Lower leg skin (tissue), 4 donors: ENCODE measurements at regions not wholly inside any gene's neighbourhood (a gene's known extent, or its start where the extent isn't known, plus 50 kb on each side); places are given as distances from the start of the nearest gene placed in this dataset.

Experiments
- DNase-seq, 2 donors: peaks; one replicate each; pipeline ENCODE4 v3.0.0-alpha.2; 2019; ENCODE audit warnings: low spot score in 2 of 2
- H3K4me3 ChIP-seq: fragments of 200-600 bp; sonication (generic); 2 replicates; pipeline ENCODE4 v1.5.1; 2017; ENCODE audit warnings: mild to moderate bottlenecking, low read depth; ENCODE audit not compliant: poor library complexity, severe bottlenecking
- CTCF ChIP-seq, 3 donors: fragments of 450-650 bp; IDR thresholded peaks; one replicate each; pipeline ENCODE4 v1.5.1; 2016; ENCODE audit warnings: antibody characterized with exemption in 3 of 3, mild to moderate bottlenecking in 3 of 3, moderate library complexity in 2 of 3
- POLR2A ChIP-seq, 2 donors: fragments of 450-650 bp; IDR thresholded peaks; one replicate each; pipeline ENCODE4 v1.6.1; 2016 to 2017; ENCODE audit warnings: antibody characterized with exemption in 2 of 2, mild to moderate bottlenecking in 1 of 2, moderate library complexity in 1 of 2
- WGBS, 2 donors: methylation state at CpG; one replicate each; pipeline ENCODE4 v1.1.5; 2018; 5-methylcytosine and 5-hydroxymethylcytosine counted together
- intact Hi-C: fragments of 100-400 bp; cut with DNase I; formaldehyde crosslinking; loops from one replicate; pipeline ENCODE4 v1.15.0; 2023; ENCODE audit warnings: low total_unique reads

GRCh38 chr5:6829150-6829784 is 116.0 kb downstream of the TENT4A start:
- no peak overlapping the region for H3K4me3 ChIP-seq
- DNase-seq = no peak
- intact Hi-C loops = no loop called here
- WGBS, 2 donors = 43 to 49% methylated on average over 5 of the region's 5 CpGs
- TF ChIP-seq CTCF (IDR thresholded peaks at IDR 0.05) (no peak), POLR2A (IDR thresholded peaks at IDR 0.05) (no peak)

- TF ChIP-seq CTCF (IDR thresholded peaks at IDR 0.05) (no peak), POLR2A (IDR thresholded peaks at IDR 0.05) (no peak)
- WGBS, 2 donors = 91 to 93% methylated on average over 15 of the region's 15 CpGs
- intact Hi-C loops = no loop called here
- no peak for DNase-seq
- no peak overlapping the region for H3K4me3 ChIP-seq
Measured at GRCh38 chr5:6830643-6831239, 117.5 kb downstream of the TENT4A start.

GRCh38 chr5:6831678-6832671 is 118.7 kb downstream of the TENT4A start:
- no peak for DNase-seq
- H3K4me3 ChIP-seq = no peak overlapping the region
- WGBS, 2 donors = 81% methylated on average over 7 of the region's 7 CpGs
- intact Hi-C loops = no loop called here
- TF ChIP-seq CTCF (IDR thresholded peaks at IDR 0.05) (no peak), POLR2A (IDR thresholded peaks at IDR 0.05) (no peak)

DNA sequence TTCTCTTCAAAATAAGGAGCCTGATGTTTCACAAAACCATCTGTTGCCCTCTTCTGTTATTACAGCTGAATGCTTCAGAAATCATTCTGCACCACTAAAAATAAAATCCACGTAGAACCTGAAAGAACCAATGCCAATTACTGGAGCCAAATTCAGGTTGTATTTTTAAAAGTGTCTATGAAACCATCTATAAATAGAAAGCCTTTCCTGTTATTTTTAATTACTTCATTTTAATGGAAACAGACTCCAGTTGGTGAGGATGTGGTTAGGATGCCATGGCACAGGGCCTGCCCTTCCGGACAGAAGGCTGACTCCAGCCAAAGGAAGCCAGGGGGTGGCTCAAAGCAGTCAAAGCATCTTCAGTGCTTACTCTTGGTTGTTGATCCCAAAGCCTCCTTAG is 119.8 kb downstream of the TENT4A start:
- WGBS, 2 donors = 12 to 13% methylated on average over 2 of the region's 2 CpGs
- no peak overlapping the region for H3K4me3 ChIP-seq
- DNase-seq = no peak
- TF ChIP-seq CTCF (IDR thresholded peaks at IDR 0.05) = no peak
- TF ChIP-seq POLR2A (IDR thresholded peaks at IDR 0.05) = no peak
- intact Hi-C loops = no loop called here

- H3K4me3 ChIP-seq = no peak overlapping the region
Measured at GRCh38 chr5:6833406-6833805, 120.2 kb downstream of the TENT4A start.

More at GRCh38 chr5:6833406-6833805, 120.2 kb downstream of the TENT4A start:
- TF ChIP-seq POLR2A (IDR thresholded peaks at IDR 0.05) = no peak
- TF ChIP-seq CTCF (IDR thresholded peaks at IDR 0.05) = no peak
- DNase-seq = no peak
- intact Hi-C loops = no loop called here
- 43 to 70% methylated on average over 1 of the region's 1 CpG for WGBS, 2 donors
